ENCODE measurements at regions not wholly inside any gene's neighbourhood (a gene's known extent, or its start where the extent isn't known, plus 50 kb on each side); places are given as distances from the start of the nearest gene placed in this dataset.

GRCh38 chr13:84553227-84553626, 671.0 kb upstream of the SLITRK1 start:
- H3K79me2 ChIP-seq (ENCODE audit: insufficient read depth, low read length): no peaks in the 10 kb centered on the region
- H4K20me1 ChIP-seq (ENCODE audit: insufficient read depth, low read length): no peaks in the 10 kb centered on the region
- TF ChIP-seq CTCF (IDR thresholded peaks at IDR 0.05; ENCODE audit: low read length) (no peak), EZH2 (IDR thresholded peaks at IDR 0.05; ENCODE audit: borderline replicate concordance, low read length) (no peak)

GRCh38 chr13:84543962-84544361, 661.7 kb upstream of the SLITRK1 start:
- Histone ChIP-seq H3K4me2 (ENCODE audit: low read length) (no peak overlapping the region), H3K9me2 (ENCODE audit: low read depth, low read length) (no peaks in the 10 kb centered on the region), H4K20me1 (ENCODE audit: insufficient read depth, low read length) (no peaks in the 10 kb centered on the region), H3F3A (ENCODE audit: insufficient read depth, low read length) (no peaks in the 10 kb centered on the region), H3K9ac (ENCODE audit: low read length) (no peak overlapping the region), H3K79me2 (ENCODE audit: insufficient read depth, low read length) (no peaks in the 10 kb centered on the region), H3K36me3 (ENCODE audit: insufficient read depth, low read length) (no peaks in the 10 kb centered on the region), H2AFZ (ENCODE audit: low read length) (no peak overlapping the region), H3K27ac (ENCODE audit: low read depth, low read length, poor library complexity, severe bottlenecking) (no peak overlapping the region), H3K4me1 (ENCODE audit: insufficient read depth, low read length, severe bottlenecking) (no peaks in the 10 kb centered on the region), H3K9me3 (ENCODE audit: low read length) (no peaks in the 10 kb centered on the region), H3K27me3 (ENCODE audit: insufficient read depth, low read length) (no peaks in the 10 kb centered on the region), H3K4me3 (ENCODE audit: low read depth, low read length, poor library complexity, severe bottlenecking) (no peak overlapping the region)
- no peak for TF ChIP-seq CTCF (IDR thresholded peaks at IDR 0.05; ENCODE audit: low read length)
- no peak for TF ChIP-seq EZH2 (IDR thresholded peaks at IDR 0.05; ENCODE audit: borderline replicate concordance, low read length)

More at GRCh38 chr13:84553227-84553626, 671.0 kb upstream of the SLITRK1 start:
- Histone ChIP-seq H3K36me3 (ENCODE audit: insufficient read depth, low read length) (no peaks in the 10 kb centered on the region), H3K4me3 (ENCODE audit: low read depth, low read length, poor library complexity, severe bottlenecking) (no peak overlapping the region), H3K27ac (ENCODE audit: low read depth, low read length, poor library complexity, severe bottlenecking) (no peak overlapping the region), H2AFZ (ENCODE audit: low read length) (no peak overlapping the region), H3K9ac (ENCODE audit: low read length) (no peak overlapping the region), H3K9me3 (ENCODE audit: low read length) (no peaks in the 10 kb centered on the region), H3K4me2 (ENCODE audit: low read length) (no peak overlapping the region), H3K27me3 (ENCODE audit: insufficient read depth, low read length) (no peaks in the 10 kb centered on the region), H3K9me2 (ENCODE audit: low read depth, low read length) (peaks cover 3% of the 10 kb centered on the region; the same call in 1 of the 2 replicates), H3K4me1 (ENCODE audit: insufficient read depth, low read length, severe bottlenecking) (no peaks in the 10 kb centered on the region), H3F3A (ENCODE audit: insufficient read depth, low read length) (no peaks in the 10 kb centered on the region)

GRCh38 chr13:84542348-84542747, 660.1 kb upstream of the SLITRK1 start:
- Histone ChIP-seq H3K79me2 (ENCODE audit: insufficient read depth, low read length) (no peaks in the 10 kb centered on the region), H2AFZ (ENCODE audit: low read length) (no peak overlapping the region), H4K20me1 (ENCODE audit: insufficient read depth, low read length) (no peaks in the 10 kb centered on the region), H3K9ac (ENCODE audit: low read length) (no peak overlapping the region), H3K36me3 (ENCODE audit: insufficient read depth, low read length) (no peaks in the 10 kb centered on the region), H3K9me2 (ENCODE audit: low read depth, low read length) (no peaks in the 10 kb centered on the region), H3K4me2 (ENCODE audit: low read length) (no peak overlapping the region), H3K27ac (ENCODE audit: low read depth, low read length, poor library complexity, severe bottlenecking) (no peak overlapping the region), H3F3A (ENCODE audit: insufficient read depth, low read length) (no peaks in the 10 kb centered on the region), H3K27me3 (ENCODE audit: insufficient read depth, low read length) (no peaks in the 10 kb centered on the region), H3K9me3 (ENCODE audit: low read length) (no peaks in the 10 kb centered on the region), H3K4me3 (ENCODE audit: low read depth, low read length, poor library complexity, severe bottlenecking) (no peak overlapping the region), H3K4me1 (ENCODE audit: insufficient read depth, low read length, severe bottlenecking) (no peaks in the 10 kb centered on the region)
- TF ChIP-seq CTCF (IDR thresholded peaks at IDR 0.05; ENCODE audit: low read length) (no peak), EZH2 (IDR thresholded peaks at IDR 0.05; ENCODE audit: borderline replicate concordance, low read length) (no peak)
